Superior temporal gyrus (tissue), 1 donor: ENCODE measurements at regions not wholly inside any gene's neighbourhood (a gene's known extent, or its start where the extent isn't known, plus 50 kb on each side); places are given as distances from the start of the nearest gene placed in this dataset.
"Not testable (repeated sequence)": the region's sequence is repeated elsewhere in the genome, so short reads cannot be mapped to it uniquely, and the experiment has no call there.

ENCODE experiments used
- DNase-seq: peaks from one replicate; pipeline ENCODE4 v3.0.0-alpha.2; 2016; ENCODE audit errors: extremely low spot score

- DNase-seq: no peak
These were observed 165.6 kb downstream of the SAMD5 start for GRCh38 chr6:147674099-147674498.

- no peak for DNase-seq
These were observed 166.3 kb downstream of the SAMD5 start for GRCh38 chr6:147674794-147675193.

- no peak for DNase-seq
These were observed 166.8 kb downstream of the SAMD5 start for GRCh38 chr6:147675281-147675680.

GRCh38 chr6:147676495-147677199 is 168.2 kb downstream of the SAMD5 start:
- no peak for DNase-seq

- no peak for DNase-seq
These were observed 169.2 kb downstream of the SAMD5 start for GRCh38 chr6:147677647-147678046.

- no peak for DNase-seq
These were observed 169.8 kb downstream of the SAMD5 start for GRCh38 chr6:147678253-147678652.

GRCh38 chr6:147684906-147685305 is 176.4 kb downstream of the SAMD5 start:
- no peak for DNase-seq

- DNase-seq: no peak
These were observed 180.9 kb downstream of the SAMD5 start for GRCh38 chr6:147689398-147689797.

- DNase-seq: no peak
These were observed 183.0 kb downstream of the SAMD5 start for GRCh38 chr6:147691446-147691845.

- DNase-seq: no peak
These were observed 184.7 kb downstream of the SAMD5 start for GRCh38 chr6:147693181-147693580.

GRCh38 chr6:147694556-147694955 is 186.1 kb downstream of the SAMD5 start:
- not testable (repeated sequence) for DNase-seq

GRCh38 chr6:147695819-147696218 is 187.3 kb downstream of the SAMD5 start:
- no peak for DNase-seq

- no peak for DNase-seq
These were observed 190.7 kb downstream of the SAMD5 start for GRCh38 chr6:147699140-147699539.

GRCh38 chr6:147699637-147700036 is 191.1 kb downstream of the SAMD5 start:
- no peak for DNase-seq

- DNase-seq: no peak
These were observed 192.1 kb downstream of the SAMD5 start for GRCh38 chr6:147700436-147701209.

GRCh38 chr6:147704691-147705090 is 196.2 kb downstream of the SAMD5 start:
- DNase-seq: no peak

- no peak for DNase-seq
These were observed 199.0 kb downstream of the SAMD5 start for GRCh38 chr6:147707524-147707923.

- DNase-seq: no peak
These were observed 199.7 kb downstream of the SAMD5 start for GRCh38 chr6:147708170-147708569.

GRCh38 chr6:147709396-147710272 is 201.1 kb downstream of the SAMD5 start:
- DNase-seq: no peak

- no peak for DNase-seq
These were observed 202.4 kb downstream of the SAMD5 start for GRCh38 chr6:147710890-147711289.

- DNase-seq: no peak
These were observed 203.0 kb downstream of the SAMD5 start for GRCh38 chr6:147711476-147711875.

- no peak for DNase-seq
These were observed 204.4 kb downstream of the SAMD5 start for GRCh38 chr6:147712841-147713240.
